Lower lobe of right lung (tissue), 2 donors: ENCODE measurements at regions not wholly inside any gene's neighbourhood (a gene's known extent, or its start where the extent isn't known, plus 50 kb on each side); places are given as distances from the start of the nearest gene placed in this dataset.

Experiments
- ATAC-seq, 2 donors: fragments of 200-7000 bp; cut with Tn5 transposase; one replicate each; pipeline ENCODE4 v1.9.1; 2020 to 2022; ENCODE audit warnings: mild to moderate bottlenecking in 2 of 2, moderate library complexity in 2 of 2
- DNase-seq: peaks from one replicate; pipeline ENCODE4 v3.0.0-alpha.2; 2020
- H3K27ac ChIP-seq: fragments of 200-600 bp; one replicate; pipeline ENCODE4 v1.8.0; 2022
- H3K27me3 ChIP-seq: fragments of 200-600 bp; one replicate; pipeline ENCODE4 v1.8.0; 2022; ENCODE audit warnings: low read depth
- H3K36me3 ChIP-seq: fragments of 200-600 bp; one replicate; pipeline ENCODE4 v1.8.0; 2022; ENCODE audit warnings: mild to moderate bottlenecking
- H3K4me1 ChIP-seq: fragments of 200-600 bp; one replicate; pipeline ENCODE4 v1.8.0; 2022
- H3K4me3 ChIP-seq: fragments of 200-600 bp; one replicate; pipeline ENCODE4 v1.8.0; 2022; ENCODE audit warnings: mild to moderate bottlenecking
- H3K9me3 ChIP-seq: fragments of 200-600 bp; one replicate; pipeline ENCODE4 v1.8.0; 2022
- CTCF ChIP-seq: fragments of 200-600 bp; IDR thresholded peaks from one replicate; pipeline ENCODE4 v1.8.0; 2022; ENCODE audit warnings: antibody characterized with exemption, mild to moderate bottlenecking
- intact Hi-C: fragments of 100-400 bp; cut with DNase I; formaldehyde crosslinking; loops from one replicate; pipeline ENCODE4 v1.11.0; 2022
- donor health status: DM: no; HTN: yes; CAD: no; lungs with severe emphysema.

- no peak for TF ChIP-seq CTCF
- Histone ChIP-seq H3K4me3 (no peak overlapping the region), H3K36me3 (no peaks in the 10 kb centered on the region), H3K4me1 (no peaks in the 10 kb centered on the region), H3K9me3 (no peaks in the 10 kb centered on the region), H3K27me3 (no peaks in the 10 kb centered on the region), H3K27ac (no peak overlapping the region)
- intact Hi-C loops = no loop called here
- no peak for ATAC-seq
- DNase-seq = no peak
These were observed 1325.8 kb downstream of the AACS start for GRCh38 chr12:126390969-126391566.

GRCh38 chr12:126396536-126396935, 1331.3 kb downstream of the AACS start:
- Histone ChIP-seq H3K27ac (no peak overlapping the region), H3K4me3 (no peak overlapping the region), H3K4me1 (no peaks in the 10 kb centered on the region), H3K9me3 (no peaks in the 10 kb centered on the region), H3K27me3 (no peaks in the 10 kb centered on the region), H3K36me3 (no peaks in the 10 kb centered on the region)
- intact Hi-C loops = no loop called here
- no peak for DNase-seq
- TF ChIP-seq CTCF = no peak
- ATAC-seq = no peak

- H3K4me1 ChIP-seq = no peaks in the 10 kb centered on the region
- intact Hi-C loops = no loop called here
- DNase-seq (no peak), ATAC-seq (no peak)
- H3K27ac ChIP-seq = no peak overlapping the region
- H3K27me3 ChIP-seq = no peaks in the 10 kb centered on the region
- no peak overlapping the region for H3K4me3 ChIP-seq
- no peaks in the 10 kb centered on the region for H3K9me3 ChIP-seq
- no peak for TF ChIP-seq CTCF
- no peaks in the 10 kb centered on the region for H3K36me3 ChIP-seq
These were observed 1331.9 kb downstream of the AACS start for GRCh38 chr12:126397071-126397581.

GRCh38 chr12:126397660-126398059, 1332.4 kb downstream of the AACS start:
- TF ChIP-seq CTCF = no peak
- Histone ChIP-seq H3K36me3 (no peaks in the 10 kb centered on the region), H3K4me1 (no peaks in the 10 kb centered on the region), H3K27ac (no peak overlapping the region), H3K9me3 (no peaks in the 10 kb centered on the region), H3K27me3 (no peaks in the 10 kb centered on the region), H3K4me3 (no peak overlapping the region)
- intact Hi-C loops = no loop called here
- ATAC-seq = no peak
- no peak for DNase-seq

GRCh38 chr12:126400831-126401230, 1335.6 kb downstream of the AACS start:
- intact Hi-C loops = no loop called here
- Histone ChIP-seq H3K9me3 (no peaks in the 10 kb centered on the region), H3K4me1 (no peaks in the 10 kb centered on the region), H3K4me3 (no peak overlapping the region), H3K36me3 (no peaks in the 10 kb centered on the region), H3K27me3 (no peaks in the 10 kb centered on the region), H3K27ac (no peak overlapping the region)
- DNase-seq (no peak), ATAC-seq (no peak)
- no peak for TF ChIP-seq CTCF
